Neuron (in vitro differentiated cells): ENCODE measurements at regions not wholly inside any gene's neighbourhood (a gene's known extent, or its start where the extent isn't known, plus 50 kb on each side); places are given as distances from the start of the nearest gene placed in this dataset.

Experiments used
- H2AFZ ChIP-seq: one replicate; pipeline ENCODE4 v1.6.1; 2013; ENCODE audit warnings: low read depth, mild to moderate bottlenecking, inconsistent platforms, low read length, moderate library complexity
- H3K27me3 ChIP-seq: one replicate; pipeline ENCODE4 v1.6.1; 2013; ENCODE audit warnings: low read length; ENCODE audit not compliant: insufficient read depth
- H3K36me3 ChIP-seq: one replicate; pipeline ENCODE4 v1.6.1; 2013; ENCODE audit warnings: low read length; ENCODE audit not compliant: insufficient read depth
- H3K4me1 ChIP-seq: one replicate; pipeline ENCODE4 v1.6.1; 2013; ENCODE audit warnings: low read length; ENCODE audit not compliant: insufficient read depth
- H3K4me3 ChIP-seq: 2 replicates; pipeline ENCODE4 v1.5.1; 2013; ENCODE audit warnings: mild to moderate bottlenecking, low read length, moderate library complexity
- H3K9me3 ChIP-seq: one replicate; pipeline ENCODE4 v1.6.1; 2013; ENCODE audit warnings: low read length

- Histone ChIP-seq H3K4me3 (no peak overlapping the region), H3K9me3 (peaks cover 2% of the 10 kb centered on the region), H3K36me3 (no peaks in the 10 kb centered on the region), H2AFZ (no peak overlapping the region), H3K27me3 (no peaks in the 10 kb centered on the region), H3K4me1 (no peaks in the 10 kb centered on the region)
Observed at GRCh38 chr6:22838345-22838744, 269.0 kb downstream of the HDGFL1 start.

GRCh38 chr6:22845467-22845866 lies 276.1 kb downstream of the HDGFL1 start:
- no peaks in the 10 kb centered on the region for H3K27me3 ChIP-seq
- no peak overlapping the region for H3K4me3 ChIP-seq
- H3K9me3 ChIP-seq, result no peaks in the 10 kb centered on the region
- H2AFZ ChIP-seq, result no peak overlapping the region
- H3K4me1 ChIP-seq, result no peaks in the 10 kb centered on the region
- H3K36me3 ChIP-seq, result no peaks in the 10 kb centered on the region

GRCh38 chr6:22848121-22848520 lies 278.8 kb downstream of the HDGFL1 start:
- Histone ChIP-seq H2AFZ (no peak overlapping the region), H3K4me3 (no peak overlapping the region), H3K9me3 (no peaks in the 10 kb centered on the region), H3K4me1 (no peaks in the 10 kb centered on the region), H3K27me3 (no peaks in the 10 kb centered on the region), H3K36me3 (no peaks in the 10 kb centered on the region)

GRCh38 chr6:22849921-22850320 lies 280.6 kb downstream of the HDGFL1 start:
- Histone ChIP-seq H2AFZ (no peak overlapping the region), H3K36me3 (no peaks in the 10 kb centered on the region), H3K27me3 (no peaks in the 10 kb centered on the region), H3K9me3 (no peaks in the 10 kb centered on the region), H3K4me1 (no peaks in the 10 kb centered on the region), H3K4me3 (no peak overlapping the region)

GRCh38 chr6:22852101-22852500 lies 282.7 kb downstream of the HDGFL1 start:
- H3K4me3 ChIP-seq, result no peak overlapping the region
- no peaks in the 10 kb centered on the region for H3K9me3 ChIP-seq
- H3K4me1 ChIP-seq, result no peaks in the 10 kb centered on the region
- no peaks in the 10 kb centered on the region for H3K36me3 ChIP-seq
- H2AFZ ChIP-seq, result no peak overlapping the region
- no peaks in the 10 kb centered on the region for H3K27me3 ChIP-seq

- Histone ChIP-seq H3K36me3 (no peaks in the 10 kb centered on the region), H2AFZ (no peak overlapping the region), H3K9me3 (no peaks in the 10 kb centered on the region), H3K4me3 (no peak overlapping the region), H3K4me1 (peaks cover 24% of the 10 kb centered on the region), H3K27me3 (no peaks in the 10 kb centered on the region)
Observed at GRCh38 chr6:22873513-22874136, 304.3 kb downstream of the HDGFL1 start.

GRCh38 chr6:22875845-22876244 lies 306.5 kb downstream of the HDGFL1 start:
- Histone ChIP-seq H2AFZ (no peak overlapping the region), H3K36me3 (no peaks in the 10 kb centered on the region), H3K4me3 (no peak overlapping the region), H3K9me3 (no peaks in the 10 kb centered on the region), H3K27me3 (no peaks in the 10 kb centered on the region), H3K4me1 (peaks cover 34% of the 10 kb centered on the region)

- Histone ChIP-seq H3K4me1 (peaks cover 50% of the 10 kb centered on the region), H2AFZ (peak overlapping the region; percentile 53), H3K27me3 (no peaks in the 10 kb centered on the region), H3K4me3 (no peak overlapping the region), H3K36me3 (no peaks in the 10 kb centered on the region), H3K9me3 (no peaks in the 10 kb centered on the region)
Observed at GRCh38 chr6:22878324-22878701, 308.9 kb downstream of the HDGFL1 start.

GRCh38 chr6:22878706-22879105 lies 309.3 kb downstream of the HDGFL1 start:
- H3K27me3 ChIP-seq, result no peaks in the 10 kb centered on the region
- peaks cover 52% of the 10 kb centered on the region for H3K4me1 ChIP-seq
- H3K36me3 ChIP-seq, result no peaks in the 10 kb centered on the region
- no peak overlapping the region for H3K4me3 ChIP-seq
- H2AFZ ChIP-seq, result no peak overlapping the region
- no peaks in the 10 kb centered on the region for H3K9me3 ChIP-seq

- Histone ChIP-seq H2AFZ (peak overlapping the region; percentile 29), H3K36me3 (no peaks in the 10 kb centered on the region), H3K4me3 (no peak overlapping the region), H3K27me3 (no peaks in the 10 kb centered on the region), H3K4me1 (peaks cover 52% of the 10 kb centered on the region), H3K9me3 (no peaks in the 10 kb centered on the region)
Observed at GRCh38 chr6:22880686-22881433, 311.5 kb downstream of the HDGFL1 start.

GRCh38 chr6:22882581-22882980 lies 313.2 kb downstream of the HDGFL1 start:
- Histone ChIP-seq H3K4me3 (no peak overlapping the region), H3K27me3 (no peaks in the 10 kb centered on the region), H2AFZ (peak overlapping the region; percentile 20), H3K4me1 (peaks cover 38% of the 10 kb centered on the region), H3K36me3 (no peaks in the 10 kb centered on the region), H3K9me3 (no peaks in the 10 kb centered on the region)

- Histone ChIP-seq H3K4me3 (no peak overlapping the region), H3K27me3 (no peaks in the 10 kb centered on the region), H2AFZ (peak overlapping the region; percentile 20), H3K36me3 (no peaks in the 10 kb centered on the region), H3K4me1 (peaks cover 32% of the 10 kb centered on the region), H3K9me3 (no peaks in the 10 kb centered on the region)
Observed at GRCh38 chr6:22883061-22883717, 313.8 kb downstream of the HDGFL1 start.

GRCh38 chr6:22884456-22884855 lies 315.1 kb downstream of the HDGFL1 start:
- H3K4me3 ChIP-seq, result no peak overlapping the region
- H3K27me3 ChIP-seq, result no peaks in the 10 kb centered on the region
- no peak overlapping the region for H2AFZ ChIP-seq
- H3K9me3 ChIP-seq, result no peaks in the 10 kb centered on the region
- no peaks in the 10 kb centered on the region for H3K36me3 ChIP-seq
- H3K4me1 ChIP-seq, result peaks cover 22% of the 10 kb centered on the region
